ENCODE measurements at regions not wholly inside any gene's neighbourhood (a gene's known extent, or its start where the extent isn't known, plus 50 kb on each side); places are given as distances from the start of the nearest gene placed in this dataset.

GRCh38 chr5:61267116-61267515 is 64.9 kb upstream of the ZSWIM6 start:
- BruUV-seq (replicated peaks), result no TSS peak
- Histone ChIP-seq H3K4me3 (ENCODE audit: low read depth in 2 of 2, low read length in 2 of 2) (no peak overlapping the region), H3K27ac (ENCODE audit: low read length) (no peak overlapping the region), H3K9me3 (ENCODE audit: control insufficient read depth, insufficient read depth, low read depth, low read length) (no peaks in the 10 kb centered on the region), H3K36me3 (ENCODE audit: control insufficient read depth, insufficient read depth, low read length) (no peaks in the 10 kb centered on the region), H3K4me1 (ENCODE audit: control insufficient read depth, insufficient read depth, low read length) (no peaks in the 10 kb centered on the region), H3K27me3 (ENCODE audit: control insufficient read depth, insufficient read depth, low read length) (no peaks in the 10 kb centered on the region)
- intact Hi-C loops (cut with micrococcal nuclease; ENCODE audit: unreplicated experiment), result no loop called here
- ChIA-PET CTCF (no interaction called here), POLR2A (no interaction called here)
- in situ Hi-C loops (cut with HindIII; ENCODE audit: low pct_unique_long_range_greater_than_20kb, low sequenced_read_pairs), result no loop called here
- DNase-seq (ENCODE audit: low read depth, low spot score), result no peak
- TF ChIP-seq, protein P1, sequence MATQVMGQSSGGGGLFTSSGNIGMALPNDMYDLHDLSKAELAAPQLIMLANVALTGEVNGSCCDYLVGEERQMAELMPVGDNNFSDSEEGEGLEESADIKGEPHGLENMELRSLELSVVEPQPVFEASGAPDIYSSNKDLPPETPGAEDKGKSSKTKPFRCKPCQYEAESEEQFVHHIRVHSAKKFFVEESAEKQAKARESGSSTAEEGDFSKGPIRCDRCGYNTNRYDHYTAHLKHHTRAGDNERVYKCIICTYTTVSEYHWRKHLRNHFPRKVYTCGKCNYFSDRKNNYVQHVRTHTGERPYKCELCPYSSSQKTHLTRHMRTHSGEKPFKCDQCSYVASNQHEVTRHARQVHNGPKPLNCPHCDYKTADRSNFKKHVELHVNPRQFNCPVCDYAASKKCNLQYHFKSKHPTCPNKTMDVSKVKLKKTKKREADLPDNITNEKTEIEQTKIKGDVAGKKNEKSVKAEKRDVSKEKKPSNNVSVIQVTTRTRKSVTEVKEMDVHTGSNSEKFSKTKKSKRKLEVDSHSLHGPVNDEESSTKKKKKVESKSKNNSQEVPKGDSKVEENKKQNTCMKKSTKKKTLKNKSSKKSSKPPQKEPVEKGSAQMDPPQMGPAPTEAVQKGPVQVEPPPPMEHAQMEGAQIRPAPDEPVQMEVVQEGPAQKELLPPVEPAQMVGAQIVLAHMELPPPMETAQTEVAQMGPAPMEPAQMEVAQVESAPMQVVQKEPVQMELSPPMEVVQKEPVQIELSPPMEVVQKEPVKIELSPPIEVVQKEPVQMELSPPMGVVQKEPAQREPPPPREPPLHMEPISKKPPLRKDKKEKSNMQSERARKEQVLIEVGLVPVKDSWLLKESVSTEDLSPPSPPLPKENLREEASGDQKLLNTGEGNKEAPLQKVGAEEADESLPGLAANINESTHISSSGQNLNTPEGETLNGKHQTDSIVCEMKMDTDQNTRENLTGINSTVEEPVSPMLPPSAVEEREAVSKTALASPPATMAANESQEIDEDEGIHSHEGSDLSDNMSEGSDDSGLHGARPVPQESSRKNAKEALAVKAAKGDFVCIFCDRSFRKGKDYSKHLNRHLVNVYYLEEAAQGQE (IDR thresholded peaks at IDR 0.05; ENCODE audit: insufficient read depth in 1 of 2, low read depth in 2 of 2, low read length in 1 of 2), result no peak
- TF ChIP-seq POLR2AphosphoS5 (IDR thresholded peaks at IDR 0.05; ENCODE audit: low read depth, low read length), result no peak
- no peak for ATAC-seq

GRCh38 chr5:61268871-61269270 is 63.2 kb upstream of the ZSWIM6 start:
- ChIA-PET CTCF (no interaction called here), POLR2A (no interaction called here)
- no TSS peak for BruUV-seq (replicated peaks)
- H3K27me3 ChIP-seq (ENCODE audit: control insufficient read depth, insufficient read depth, low read length), result no peaks in the 10 kb centered on the region
- intact Hi-C loops (cut with micrococcal nuclease; ENCODE audit: unreplicated experiment) (no loop called here), in situ Hi-C loops (cut with HindIII; ENCODE audit: low pct_unique_long_range_greater_than_20kb, low sequenced_read_pairs) (no loop called here)
- no peaks in the 10 kb centered on the region for H3K4me1 ChIP-seq (ENCODE audit: control insufficient read depth, insufficient read depth, low read length)
- no peak for DNase-seq (ENCODE audit: low read depth, low spot score)
- no peak overlapping the region for H3K4me3 ChIP-seq (ENCODE audit: low read depth in 2 of 2, low read length in 2 of 2)
- TF ChIP-seq SIN3A (IDR thresholded peaks at IDR 0.05; ENCODE audit: borderline replicate concordance, insufficient read depth, low read depth, low read length) (no peak), POLR2AphosphoS5 (IDR thresholded peaks at IDR 0.05; ENCODE audit: low read depth, low read length) (no peak), CTCF (IDR thresholded peaks at IDR 0.05) (no peak), TCF7L2 (IDR thresholded peaks at IDR 0.05; ENCODE audit: low read depth, low read length) (no peak)
- TF ChIP-seq, protein P1 (IDR thresholded peaks at IDR 0.05; ENCODE audit: insufficient read depth in 1 of 2, low read depth in 2 of 2, low read length in 1 of 2), result no peak
- no peaks in the 10 kb centered on the region for H3K9me3 ChIP-seq (ENCODE audit: control insufficient read depth, insufficient read depth, low read depth, low read length)
- no peak for ATAC-seq
- no peak overlapping the region for H3K27ac ChIP-seq (ENCODE audit: low read length)
- no peaks in the 10 kb centered on the region for H3K36me3 ChIP-seq (ENCODE audit: control insufficient read depth, insufficient read depth, low read length)
